OCI-LY3 (cell line): ENCODE measurements at regions not wholly inside any gene's neighbourhood (a gene's known extent, or its start where the extent isn't known, plus 50 kb on each side); places are given as distances from the start of the nearest gene placed in this dataset.

Experiments
- H2AFZ ChIP-seq: fragments of 200-600, 300-600 bp; shearing (Covaris generic); 2 replicates; pipeline ENCODE4 v1.6.0; 2014; ENCODE audit warnings: antibody characterized with exemption, low read depth, low read length
- H3K27ac ChIP-seq: fragments of 200-600, 300-600 bp; sonication (generic); 2 replicates; pipeline ENCODE4 v1.5.1; 2014; ENCODE audit warnings: mild to moderate bottlenecking, low read length, moderate library complexity, mixed read lengths
- H3K27me3 ChIP-seq: fragments of 200-600, 300-600 bp; sonication (generic); 2 replicates; pipeline ENCODE4 v1.6.1; 2014; ENCODE audit warnings: low read depth, low read length, mixed read lengths
- H3K36me3 ChIP-seq: fragments of 200-600, 300-600 bp; sonication (generic); replicated peaks from 2 replicates; pipeline ENCODE3; 2014; ENCODE audit warnings: low read depth, low read length, mixed read lengths
- H3K4me1 ChIP-seq: fragments of 300-600, 200-600 bp; sonication (generic); 2 replicates; pipeline ENCODE4 v1.6.1; 2014; ENCODE audit warnings: low read length, mixed read lengths
- H3K4me2 ChIP-seq: fragments of 200-600, 300-600 bp; sonication (generic); 2 replicates; pipeline ENCODE4 v1.6.1; 2014; ENCODE audit warnings: low read length, mixed read lengths
- H3K4me3 ChIP-seq: fragments of 300-600, 200-600 bp; sonication (generic); 2 replicates; pipeline ENCODE4 v1.5.1; 2014; ENCODE audit warnings: antibody characterized with exemption, mild to moderate bottlenecking, low read length, moderate library complexity
- H3K79me2 ChIP-seq: fragments of 300-600, 200-600 bp; shearing (Covaris generic); 2 replicates; pipeline ENCODE4 v1.6.1; 2014; ENCODE audit warnings: mild to moderate bottlenecking, low read length, mixed read lengths
- H3K9ac ChIP-seq: fragments of 300-600, 200-600 bp; shearing (Covaris generic); 2 replicates; pipeline ENCODE4 v1.6.0; 2014; ENCODE audit warnings: mild to moderate bottlenecking, low read length, moderate library complexity
- H3K9me3 ChIP-seq: fragments of 200-600, 300-600 bp; shearing (Covaris generic); 2 replicates; pipeline ENCODE4 v1.6.1; 2014; ENCODE audit warnings: low read length, mixed read lengths; ENCODE audit not compliant: insufficient read depth
- H4K20me1 ChIP-seq: fragments of 200-600, 300-600 bp; sonication (generic); 2 replicates; pipeline ENCODE4 v1.6.1; 2016; ENCODE audit warnings: low read length, mixed read lengths; ENCODE audit not compliant: insufficient read depth
- CTCF ChIP-seq: fragments of 200-600, 300-600 bp; sonication (generic); IDR thresholded peaks from 2 replicates; pipeline ENCODE4 v1.5.1; 2014; ENCODE audit warnings: antibody characterized with exemption, low read length, low read depth
- EZH2phosphoT487 ChIP-seq: fragments of 200-600 bp; shearing (Covaris generic); IDR thresholded peaks from 2 replicates; pipeline ENCODE4 v1.6.1; 2018; ENCODE audit warnings: antibody characterized with exemption, mixed run types, low read depth

GRCh38 chr15:93703092-93703739 is 528.1 kb upstream of the MCTP2 start:
- Histone ChIP-seq H3K79me2 (no peaks in the 10 kb centered on the region), H3K9ac (no peak overlapping the region), H3K4me3 (no peak overlapping the region), H3K9me3 (no peaks in the 10 kb centered on the region), H2AFZ (no peak overlapping the region), H4K20me1 (no peaks in the 10 kb centered on the region), H3K4me2 (no peak overlapping the region), H3K36me3 (no peaks in the 10 kb centered on the region), H3K4me1 (no peaks in the 10 kb centered on the region), H3K27me3 (no peaks in the 10 kb centered on the region), H3K27ac (no peak overlapping the region)
- no peak for TF ChIP-seq CTCF
- TF ChIP-seq EZH2phosphoT487 = no peak

- Histone ChIP-seq H3K27me3 (no peaks in the 10 kb centered on the region), H3K36me3 (no peaks in the 10 kb centered on the region), H3K9ac (no peak overlapping the region), H3K79me2 (no peaks in the 10 kb centered on the region), H3K4me3 (no peak overlapping the region), H4K20me1 (no peaks in the 10 kb centered on the region), H3K9me3 (no peaks in the 10 kb centered on the region), H2AFZ (no peak overlapping the region), H3K4me2 (no peak overlapping the region), H3K27ac (no peak overlapping the region), H3K4me1 (no peaks in the 10 kb centered on the region)
- no peak for TF ChIP-seq CTCF
- TF ChIP-seq EZH2phosphoT487 = no peak
These were observed 531.3 kb upstream of the MCTP2 start for GRCh38 chr15:93700051-93700450.

GRCh38 chr15:93694033-93694432 is 537.3 kb upstream of the MCTP2 start:
- Histone ChIP-seq H2AFZ (no peak overlapping the region), H3K79me2 (no peaks in the 10 kb centered on the region), H3K4me3 (no peak overlapping the region), H3K27me3 (no peaks in the 10 kb centered on the region), H3K9me3 (no peaks in the 10 kb centered on the region), H4K20me1 (no peaks in the 10 kb centered on the region), H3K36me3 (no peaks in the 10 kb centered on the region), H3K27ac (no peak overlapping the region), H3K4me1 (no peaks in the 10 kb centered on the region), H3K9ac (no peak overlapping the region), H3K4me2 (no peak overlapping the region)
- no peak for TF ChIP-seq CTCF
- TF ChIP-seq EZH2phosphoT487 = no peak

GRCh38 chr15:93683651-93684050 is 547.7 kb upstream of the MCTP2 start:
- H3K27me3 ChIP-seq = no peaks in the 10 kb centered on the region
- no peaks in the 10 kb centered on the region for H4K20me1 ChIP-seq
- H3K9me3 ChIP-seq = no peaks in the 10 kb centered on the region
- H3K79me2 ChIP-seq = no peaks in the 10 kb centered on the region
- TF ChIP-seq CTCF (no peak), EZH2phosphoT487 (no peak)
- H2AFZ ChIP-seq = no peak overlapping the region
- H3K4me2 ChIP-seq = no peak overlapping the region
- H3K4me3 ChIP-seq = no peak overlapping the region
- no peak overlapping the region for H3K27ac ChIP-seq
- H3K4me1 ChIP-seq = no peaks in the 10 kb centered on the region
- H3K9ac ChIP-seq = no peak overlapping the region
- no peaks in the 10 kb centered on the region for H3K36me3 ChIP-seq
